KBM-7 (cell line): ENCODE measurements at regions not wholly inside any gene's neighbourhood (a gene's known extent, or its start where the extent isn't known, plus 50 kb on each side); places are given as distances from the start of the nearest gene placed in this dataset.
"Not testable (repeated sequence)": the region's sequence is repeated elsewhere in the genome, so short reads cannot be mapped to it uniquely, and the experiment has no call there.

Source experiments
- DNase-seq: peaks from one replicate; pipeline ENCODE4 v3.0.0-alpha.2; 2015
- in situ Hi-C: fragments of 300-500 bp; cut with MboI; formaldehyde crosslinking; loops from 2 replicates; pipeline ENCODE4 v1.14.3; 2020; ENCODE audit warnings: low sequenced_read_pairs, low pct_unique_long_range_greater_than_20kb, mixed read lengths

DNA sequence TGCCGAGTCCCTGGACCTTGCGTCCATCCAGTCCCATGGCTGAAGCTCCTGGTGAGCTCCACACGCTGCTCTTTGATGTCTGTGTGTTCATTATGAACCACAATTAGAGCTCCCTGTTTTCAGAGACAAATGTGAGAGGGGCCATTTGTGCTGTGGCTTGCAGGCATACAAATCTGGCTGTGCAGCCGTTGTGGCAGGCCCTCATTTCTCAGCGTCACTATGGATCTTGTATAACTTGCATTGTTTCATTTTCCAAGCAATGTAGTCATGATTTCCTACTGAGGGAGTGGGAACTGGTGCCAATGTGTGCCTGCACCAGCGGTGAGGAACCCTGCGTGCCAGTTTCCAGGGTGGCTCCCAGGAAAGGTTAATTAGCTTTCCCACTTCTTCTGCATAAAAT is 542.6 kb downstream of the TMEM114 start:
- no peak for DNase-seq
- in situ Hi-C loops = no loop called here

DNA sequence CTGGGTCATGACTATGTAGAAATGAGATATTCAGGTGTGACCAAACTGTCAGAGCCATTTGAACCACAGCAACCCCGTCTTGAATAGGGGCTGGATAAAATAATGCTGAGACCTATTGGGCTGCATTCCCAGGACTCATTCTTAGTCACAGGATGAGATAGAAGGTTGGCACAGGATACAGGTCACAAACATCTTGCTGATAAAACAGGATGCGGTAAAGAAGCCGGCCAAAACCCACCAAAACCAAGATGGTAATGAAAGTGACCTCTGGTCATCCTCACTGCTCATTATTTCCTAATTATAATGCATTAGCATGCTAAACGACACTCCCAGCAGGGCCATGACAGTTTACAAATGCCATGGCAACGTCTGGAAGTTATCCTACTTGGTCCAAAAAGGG is 545.5 kb downstream of the TMEM114 start:
- no peak for DNase-seq
- in situ Hi-C loops = no loop called here

DNA sequence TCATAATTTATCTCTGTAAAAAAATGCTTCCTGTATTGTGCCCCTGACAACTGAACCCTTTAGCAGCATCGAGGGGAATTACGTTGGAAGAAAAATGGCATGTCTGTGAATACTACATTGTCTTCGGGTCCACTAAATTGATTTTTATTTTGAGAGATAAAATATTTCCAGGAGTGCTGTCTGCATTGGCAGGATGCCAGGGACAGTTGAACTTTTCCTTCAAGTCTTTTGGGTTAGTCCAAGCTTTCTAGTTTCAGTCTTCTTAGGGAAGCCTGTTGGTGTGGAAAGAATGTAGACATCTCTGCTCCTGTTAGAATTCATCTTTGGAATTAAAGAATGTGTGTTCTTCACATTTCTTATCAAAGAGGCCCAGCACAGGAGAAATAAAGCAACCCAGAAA is 557.9 kb downstream of the TMEM114 start:
- in situ Hi-C loops = no loop called here

DNA sequence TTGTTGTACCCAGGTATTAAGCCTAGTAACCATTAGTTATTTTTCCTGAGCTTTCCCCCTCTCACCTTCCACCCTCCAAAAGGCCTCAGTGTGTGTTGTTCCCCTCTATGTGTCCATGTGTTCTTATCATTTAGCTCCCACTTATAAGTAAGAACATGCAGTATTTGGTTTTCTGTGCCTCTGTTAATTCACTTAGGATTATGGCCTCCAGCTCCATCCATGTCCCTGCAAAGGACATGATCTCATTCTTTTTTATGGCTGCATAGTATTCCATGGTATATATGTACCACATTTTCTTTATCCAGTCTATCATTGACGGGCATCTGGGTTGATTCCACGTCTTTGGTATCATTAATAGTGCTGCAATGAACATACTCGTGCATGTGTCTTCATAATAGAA is 560.3 kb downstream of the TMEM114 start:
- in situ Hi-C loops, DNase-seq: not testable (repeated sequence)

More for the DNA sequence above, 557.9 kb downstream of the TMEM114 start:
- no peak for DNase-seq

DNA sequence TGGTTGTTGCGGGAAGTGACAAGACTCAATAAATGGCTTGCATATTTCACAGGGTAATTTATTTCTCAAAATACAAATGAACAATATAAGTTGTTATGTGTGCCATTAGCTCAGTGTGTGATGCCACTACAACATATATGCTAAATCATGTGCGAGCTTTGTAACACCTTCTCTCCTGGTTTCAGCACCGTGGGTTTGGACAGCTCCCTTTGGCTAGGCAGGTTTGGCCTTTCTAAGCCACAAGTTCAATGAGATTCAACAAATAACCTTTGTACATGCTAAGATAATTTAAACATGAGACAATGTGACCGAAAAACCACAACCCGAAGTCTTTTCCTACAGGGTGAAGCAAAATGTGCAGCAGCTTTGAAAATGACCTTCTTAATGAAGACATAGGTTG is 563.9 kb downstream of the TMEM114 start:
- in situ Hi-C loops = no loop called here
- peak; percentile 5 for DNase-seq

DNA sequence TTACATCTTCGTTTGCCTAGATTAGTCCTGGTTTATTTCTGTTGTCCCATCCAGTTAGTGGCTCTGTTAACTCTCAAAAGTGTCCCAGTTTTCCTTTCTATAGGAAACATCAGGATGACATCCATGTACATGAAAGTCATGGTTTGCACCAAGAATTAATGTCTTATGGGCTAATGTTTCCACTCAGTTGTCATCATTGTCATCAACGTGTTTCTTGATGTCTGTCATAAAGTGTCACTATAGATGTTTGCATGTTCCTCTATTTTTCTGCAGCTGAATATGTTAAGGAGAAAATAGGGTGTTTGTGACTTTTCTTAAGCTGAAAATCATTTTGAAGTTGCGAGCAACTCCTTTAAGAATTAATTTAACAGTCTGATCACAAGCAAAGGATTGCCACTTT is 567.0 kb downstream of the TMEM114 start:
- no peak for DNase-seq
- in situ Hi-C loops = no loop called here

DNA sequence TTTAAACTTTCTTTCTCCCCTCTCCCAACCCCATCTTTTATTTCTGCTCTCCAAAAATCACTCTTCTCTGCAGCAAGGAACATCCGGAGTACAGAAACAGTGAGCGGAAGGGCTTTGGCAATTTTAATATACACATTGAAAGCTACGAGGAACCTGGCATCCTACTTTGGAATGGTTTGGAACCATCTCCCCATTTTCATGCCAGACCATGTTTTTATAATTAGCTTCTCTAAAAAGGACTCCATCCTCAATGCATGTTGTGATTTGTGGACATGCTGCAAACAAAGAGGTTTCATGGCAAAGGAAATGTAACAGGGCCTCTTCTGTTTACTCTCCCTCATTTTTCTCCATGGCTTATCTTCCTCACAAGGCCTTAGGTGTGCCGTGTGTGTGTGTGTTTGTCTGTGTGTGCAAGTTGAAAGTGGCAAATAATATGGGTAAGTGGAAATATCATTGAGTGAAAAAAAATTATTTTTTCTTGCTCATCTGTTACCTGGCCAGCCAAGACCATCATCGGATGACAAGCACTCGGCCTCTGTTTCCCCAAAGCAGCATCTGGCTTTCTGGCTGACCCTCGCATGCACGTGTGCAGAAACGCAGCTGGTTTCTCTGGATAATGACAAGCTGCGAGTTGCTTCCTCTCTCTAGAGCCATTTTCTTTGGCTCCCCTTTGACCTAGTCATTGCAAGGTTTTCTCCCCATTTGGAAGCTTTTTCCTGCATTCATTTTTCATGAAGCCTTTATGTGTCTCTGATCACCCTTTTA is 585.0 kb downstream of the TMEM114 start:
- DNase-seq = no peak
- in situ Hi-C loops = no loop called here

DNA sequence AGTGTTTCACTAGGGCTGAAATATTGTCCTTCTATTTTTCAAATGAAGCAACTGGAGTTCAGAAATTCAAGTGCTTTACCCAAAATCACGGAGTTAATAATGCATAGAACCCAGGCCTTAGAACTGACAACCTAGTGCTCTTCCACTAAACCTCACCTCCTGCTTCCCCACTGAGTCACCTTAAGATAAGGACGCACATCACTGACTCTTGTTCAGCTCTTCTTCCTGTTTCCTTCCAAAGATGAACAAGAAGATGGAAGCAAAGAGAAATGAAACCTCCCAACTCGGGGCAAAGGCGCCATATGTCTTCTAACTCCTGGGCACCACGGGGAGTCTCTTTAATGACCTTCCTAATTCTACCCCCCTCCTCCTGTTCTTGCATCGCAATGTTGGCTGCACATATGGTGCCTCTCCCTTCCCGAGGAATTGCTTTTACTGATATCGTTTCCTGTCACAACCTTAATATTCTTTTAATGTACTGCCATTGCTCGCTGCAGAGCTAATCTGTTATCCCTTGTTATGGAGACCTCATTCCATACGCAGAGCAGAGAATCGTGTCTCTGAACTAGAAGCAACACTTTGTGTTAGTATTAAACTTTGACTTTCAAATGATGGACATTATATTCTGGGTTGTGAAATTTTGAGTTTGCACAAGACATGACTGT is 591.4 kb downstream of the TMEM114 start:
- no peak for DNase-seq
- in situ Hi-C loops = no loop called here

DNA sequence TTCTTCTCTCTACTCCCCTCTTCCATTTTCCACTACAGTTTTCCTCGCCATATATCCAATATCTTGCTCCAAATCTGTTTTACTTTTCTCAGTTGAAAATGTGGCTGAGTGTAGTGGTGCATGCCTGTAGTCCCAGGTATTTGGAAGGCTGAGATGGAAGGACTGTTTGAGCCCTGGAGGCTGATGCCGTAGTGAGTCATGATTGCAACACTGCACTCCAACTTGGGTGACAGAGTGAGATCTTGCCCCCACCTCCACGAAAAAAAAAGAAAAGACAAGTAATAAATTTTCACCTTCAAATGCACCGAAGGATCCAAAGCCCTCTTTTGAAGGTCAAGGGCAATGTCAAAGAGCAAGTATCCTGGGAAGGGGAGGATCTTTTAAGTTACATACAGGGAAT is 592.3 kb downstream of the TMEM114 start:
- in situ Hi-C loops = no loop called here

DNA sequence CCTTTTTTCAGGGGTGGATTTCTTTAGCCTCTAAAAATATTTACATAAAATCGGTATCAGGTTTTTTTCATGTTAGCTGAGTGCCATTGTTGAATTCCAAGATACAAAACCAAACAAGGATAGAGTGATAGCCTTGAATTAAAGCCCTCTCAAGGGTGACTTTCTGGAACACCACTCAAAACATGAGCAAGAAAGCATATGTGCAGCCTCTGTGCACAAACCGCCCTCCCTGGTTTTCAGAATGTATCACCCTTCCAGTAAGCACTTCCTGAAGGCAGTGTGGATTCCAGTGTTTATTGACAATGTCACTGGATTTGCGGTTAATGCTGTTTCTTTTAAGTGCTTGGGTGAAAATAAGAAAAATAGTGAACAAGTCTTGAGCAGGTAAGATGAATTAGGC is 597.7 kb downstream of the TMEM114 start:
- in situ Hi-C loops = no loop called here
- no peak for DNase-seq

More for the DNA sequence above, 592.3 kb downstream of the TMEM114 start:
- no peak for DNase-seq

DNA sequence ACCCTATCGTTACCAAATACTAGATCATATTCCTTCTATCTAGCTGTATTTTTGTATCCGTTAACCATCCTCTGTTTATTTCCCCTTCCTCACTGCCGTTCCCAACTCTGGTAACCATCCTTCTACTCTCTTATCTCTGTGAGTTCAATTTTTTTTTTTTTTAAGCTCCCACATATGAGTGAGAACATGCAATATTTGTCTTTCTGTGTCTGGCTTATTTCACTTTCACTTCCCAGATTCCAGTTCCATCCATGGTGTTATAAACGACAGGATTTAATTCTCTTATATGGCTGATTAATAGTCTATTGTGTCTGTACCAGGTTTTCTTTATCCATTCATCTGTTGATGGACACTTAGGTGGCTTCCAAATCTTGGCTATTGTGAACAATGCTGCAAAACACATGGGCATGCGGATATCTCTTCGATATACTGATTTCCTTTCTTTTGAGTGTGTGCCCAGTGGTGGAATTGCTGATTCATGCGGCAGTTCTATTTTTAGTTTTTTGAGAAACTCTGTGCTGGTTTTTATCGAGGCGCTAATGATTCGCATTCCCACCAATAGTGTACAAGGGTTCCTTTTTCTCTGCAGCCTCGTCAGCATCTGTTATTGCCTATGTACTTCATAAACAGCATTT is 599.6 kb downstream of the TMEM114 start:
- in situ Hi-C loops = no loop called here

DNA sequence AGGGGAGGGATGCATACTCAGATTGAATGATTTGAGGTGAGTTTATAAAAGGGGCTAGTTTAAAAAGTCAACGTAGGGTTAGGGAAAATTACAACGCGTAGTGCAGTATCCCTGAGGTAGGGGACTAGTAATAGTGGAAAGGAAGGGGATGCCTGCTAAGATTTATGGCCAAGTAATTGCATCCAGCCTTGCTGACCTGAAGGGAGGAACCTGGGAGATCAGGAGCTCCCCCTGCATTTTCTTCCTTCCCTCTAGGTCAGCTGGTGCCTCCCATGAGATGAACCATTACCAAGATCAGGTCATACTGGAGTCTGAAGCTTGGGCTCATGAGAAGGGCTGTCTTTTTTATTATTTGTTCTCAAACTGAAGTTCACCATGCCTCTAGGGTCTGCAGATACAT is 606.6 kb downstream of the TMEM114 start:
- DNase-seq = no peak
- in situ Hi-C loops = no loop called here

More for the DNA sequence above, 599.6 kb downstream of the TMEM114 start:
- no peak for DNase-seq

DNA sequence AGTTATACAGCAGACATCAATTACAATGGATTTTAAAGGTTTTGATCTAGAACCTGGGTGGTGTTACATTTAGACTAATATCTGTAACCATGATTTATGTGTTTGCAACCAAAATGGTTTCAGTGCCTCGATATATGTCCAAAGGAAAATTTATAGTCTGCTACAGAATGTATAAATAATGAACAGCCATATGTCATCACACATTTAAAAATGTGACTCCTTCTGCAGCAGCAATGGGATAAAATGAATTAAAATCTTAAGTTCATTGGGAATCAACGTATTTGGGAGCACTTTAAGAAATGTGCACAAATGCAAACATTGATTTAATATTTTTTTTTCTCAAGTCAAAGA is 610.2 kb downstream of the TMEM114 start:
- DNase-seq = no peak
- in situ Hi-C loops = no loop called here

DNA sequence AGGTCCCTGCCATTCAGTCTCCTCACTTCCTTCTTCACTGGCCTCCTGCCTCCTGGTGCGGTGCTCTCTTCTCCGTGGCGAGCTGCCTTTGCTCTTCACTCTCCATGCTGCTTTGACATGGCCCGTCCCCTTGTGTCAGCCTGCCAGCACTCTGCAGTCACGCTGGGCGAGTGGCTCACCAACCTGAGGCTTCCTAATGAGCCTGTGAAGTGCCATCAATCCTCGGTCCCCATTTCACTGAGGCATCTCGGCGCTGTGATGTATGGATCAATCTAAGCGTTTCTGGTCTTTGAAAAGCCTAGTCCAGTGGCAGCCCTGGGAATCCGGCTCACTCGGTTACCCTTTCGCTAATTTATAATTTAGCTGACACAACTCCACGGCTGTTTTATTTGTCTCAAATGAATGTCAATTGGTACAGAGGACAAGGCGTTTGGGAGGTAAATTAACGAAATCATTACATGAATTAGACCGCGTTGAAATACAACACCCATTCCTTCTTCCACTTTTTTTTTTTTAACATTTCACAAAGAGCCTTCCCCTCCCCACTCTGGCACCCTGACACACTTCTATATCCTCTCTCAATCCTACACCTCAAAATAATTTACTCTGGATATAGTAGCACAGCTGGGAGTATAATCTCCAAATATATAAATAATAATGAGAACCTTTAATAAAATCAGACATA is 610.7 kb downstream of the TMEM114 start:
- in situ Hi-C loops = no loop called here
- no peak for DNase-seq

DNA sequence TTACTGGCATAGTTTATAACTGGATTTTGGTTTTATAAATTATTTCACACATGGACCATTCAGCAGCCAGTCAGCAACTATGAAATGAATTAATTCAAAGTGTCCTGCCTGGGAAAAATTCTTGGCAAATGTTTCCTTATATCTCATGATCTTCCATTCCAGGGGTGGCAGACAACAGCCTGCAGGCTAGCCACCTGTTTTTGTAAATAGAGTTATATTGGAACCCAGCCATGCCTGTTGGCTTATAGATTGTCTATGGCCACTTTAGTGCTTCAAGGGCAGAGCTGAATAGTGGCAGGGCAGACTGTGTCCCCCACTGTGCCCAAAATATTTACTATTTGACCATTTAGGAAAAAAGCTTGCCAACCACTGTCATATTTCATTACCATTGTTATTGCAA is 613.7 kb downstream of the TMEM114 start:
- DNase-seq = no peak
- in situ Hi-C loops = no loop called here

DNA sequence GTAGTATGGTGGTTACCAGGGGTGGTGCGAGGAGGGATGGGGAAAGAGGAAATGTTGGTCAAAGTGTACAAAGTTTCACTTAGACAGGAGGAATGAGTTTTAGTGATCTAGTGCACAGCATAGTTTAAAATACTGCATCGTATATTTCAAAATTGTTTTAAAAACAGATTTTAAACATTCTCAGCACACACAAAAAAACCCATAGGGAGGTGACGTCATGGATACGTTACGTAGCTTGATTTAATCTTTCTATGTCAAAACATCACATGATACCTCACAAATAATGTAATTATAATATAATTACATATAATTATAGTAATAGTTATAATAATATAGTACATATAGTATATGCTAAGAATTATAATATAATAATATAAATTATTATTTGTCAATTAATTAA is 614.2 kb downstream of the TMEM114 start:
- in situ Hi-C loops = no loop called here

DNA sequence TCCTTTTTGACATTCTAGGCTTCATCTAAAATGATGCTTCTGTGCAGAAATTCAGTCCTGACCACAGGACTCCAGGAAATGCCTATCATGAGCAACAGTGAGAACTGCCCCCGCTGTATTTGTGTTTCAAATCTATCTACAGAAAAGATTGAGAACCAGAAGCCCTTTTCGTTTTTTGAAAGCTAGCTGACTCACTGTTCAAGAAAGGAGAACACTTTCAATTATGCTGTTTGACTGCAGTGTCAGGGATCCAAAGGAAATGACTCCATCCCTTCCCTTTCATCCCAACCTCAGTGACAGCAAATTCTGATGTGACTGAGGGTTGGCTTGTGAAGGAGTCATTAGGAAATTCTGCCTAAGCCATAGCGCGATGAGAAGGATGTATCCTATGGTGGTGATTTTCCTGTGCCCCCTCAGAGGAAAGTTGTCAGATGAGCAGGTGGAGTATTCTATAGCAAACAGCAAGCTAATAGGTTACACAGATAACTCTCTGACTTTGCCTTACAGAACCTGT is 622.3 kb downstream of the TMEM114 start:
- in situ Hi-C loops = no loop called here
- DNase-seq = no peak

More for the DNA sequence above, 614.2 kb downstream of the TMEM114 start:
- DNase-seq = no peak

DNA sequence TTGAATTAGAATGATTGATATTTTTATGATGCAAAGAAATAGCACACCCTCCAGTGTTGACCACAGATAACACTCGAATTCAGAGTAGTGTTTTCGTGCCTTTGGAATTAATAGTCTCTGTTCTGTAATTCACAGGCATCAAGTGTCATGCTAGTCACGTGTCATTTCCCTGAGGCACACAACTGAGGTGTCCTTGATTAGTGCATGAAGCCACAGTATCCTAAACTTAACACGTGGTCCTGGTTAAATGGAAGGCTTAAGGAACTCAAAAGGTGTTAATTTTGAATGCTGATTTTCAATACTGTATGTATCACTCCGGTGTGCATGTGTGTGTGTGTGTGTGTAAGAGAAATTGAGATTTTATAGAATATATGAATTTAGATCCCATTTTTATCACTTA is 625.6 kb downstream of the TMEM114 start:
- in situ Hi-C loops = no loop called here
- DNase-seq = no peak

DNA sequence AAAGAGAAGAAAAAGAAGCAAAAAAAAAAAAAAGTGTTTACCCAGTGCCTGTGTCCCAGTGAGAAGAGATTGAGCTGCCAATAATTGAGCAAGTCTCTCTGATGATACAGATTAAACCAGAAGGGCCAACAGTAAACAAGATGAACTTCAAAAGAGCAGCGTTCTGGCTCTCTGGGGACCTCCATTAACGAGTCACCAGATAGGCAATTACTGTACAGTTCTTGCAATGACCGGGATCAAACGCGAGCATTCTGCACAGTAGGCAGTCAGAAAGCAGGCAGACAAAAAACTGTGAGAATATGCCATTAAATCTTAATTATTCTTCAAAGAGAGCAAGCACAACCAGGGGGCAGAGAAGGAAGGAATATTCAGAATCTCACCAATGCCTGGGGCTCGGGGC is 626.1 kb downstream of the TMEM114 start:
- no peak for DNase-seq
- in situ Hi-C loops = no loop called here
